SK-N-SH treated with all-trans-retinoic acid at 6 μM for 48 hours (cell line): ENCODE measurements at regions not wholly inside any gene's neighbourhood (a gene's known extent, or its start where the extent isn't known, plus 50 kb on each side); places are given as distances from the start of the nearest gene placed in this dataset.
"Not testable (repeated sequence)": the region's sequence is repeated elsewhere in the genome, so short reads cannot be mapped to it uniquely, and the experiment has no call there.

Experiments
- ATAC-seq: fragments of 200-7000 bp; cut with Tn5 transposase; 3 replicates; pipeline ENCODE4 v1.9.1; 2020; ENCODE audit warnings: mild to moderate bottlenecking, moderate library complexity
- CSDC2 ChIP-seq: fragments of 250-450 bp; sonication (Bioruptor Pico); IDR thresholded peaks from 2 replicates; pipeline ENCODE4 v1.5.0; 2020; ENCODE audit warnings: mild to moderate bottlenecking, moderate library complexity
- CSRNP3 ChIP-seq: fragments of 250-450 bp; sonication (Bioruptor Pico); IDR thresholded peaks from 2 replicates; pipeline ENCODE4 v1.5.1; 2021; ENCODE audit warnings: mild to moderate bottlenecking, moderate library complexity
- ESRRG ChIP-seq: fragments of 250-450 bp; sonication (Bioruptor Pico); IDR thresholded peaks from 2 replicates; pipeline ENCODE4 v1.6.1; 2021; ENCODE audit warnings: mild to moderate bottlenecking
- ISL1 ChIP-seq: fragments of 250-450 bp; sonication (Bioruptor Pico); IDR thresholded peaks from 2 replicates; pipeline ENCODE4 v2.1.2; 2022; ENCODE audit warnings: mild to moderate bottlenecking, moderate library complexity
- OSR1 ChIP-seq: fragments of 250-450 bp; sonication (Bioruptor Pico); IDR thresholded peaks from 2 replicates; pipeline ENCODE4 v1.8.0; 2022; ENCODE audit warnings: moderate library complexity, mild to moderate bottlenecking, inconsistent platforms
- PATZ1 ChIP-seq: fragments of 250-450 bp; sonication (Bioruptor Pico); IDR thresholded peaks from 2 replicates; pipeline ENCODE4 v1.8.0; 2020; ENCODE audit warnings: mild to moderate bottlenecking, moderate library complexity, borderline replicate concordance
- POU6F1 ChIP-seq: fragments of 250-450 bp; sonication (Bioruptor Pico); IDR thresholded peaks from 2 replicates; pipeline ENCODE4 v1.8.0; 2021; ENCODE audit warnings: low read depth, mild to moderate bottlenecking, moderate library complexity, borderline replicate concordance
- PPARA ChIP-seq: fragments of 250-450 bp; sonication (Bioruptor Pico); IDR thresholded peaks from 2 replicates; pipeline ENCODE4 v1.5.0; 2020; ENCODE audit warnings: mild to moderate bottlenecking, borderline replicate concordance
- RARB ChIP-seq: fragments of 250-450 bp; sonication (Bioruptor Pico); IDR thresholded peaks from 2 replicates; pipeline ENCODE4 v1.8.0; 2021; ENCODE audit warnings: mild to moderate bottlenecking, moderate library complexity
- SNAI2 ChIP-seq: fragments of 250-450 bp; sonication (Bioruptor Pico); IDR thresholded peaks from 2 replicates; pipeline ENCODE4 v1.5.0; 2020; ENCODE audit warnings: mild to moderate bottlenecking, moderate library complexity
- TCF4 ChIP-seq: fragments of 250-450 bp; sonication (Bioruptor Pico); IDR thresholded peaks from 2 replicates; pipeline ENCODE4 v1.8.0; 2021; ENCODE audit warnings: mild to moderate bottlenecking, moderate library complexity, borderline replicate concordance
- TOX ChIP-seq: fragments of 250-450 bp; sonication (Bioruptor Pico); IDR thresholded peaks from 2 replicates; pipeline ENCODE4 v1.8.0; 2021; ENCODE audit warnings: mild to moderate bottlenecking, moderate library complexity, borderline replicate concordance
- TSHZ2 ChIP-seq: fragments of 250-450 bp; sonication (Bioruptor Pico); IDR thresholded peaks from 2 replicates; pipeline ENCODE4 v1.5.0; 2020; ENCODE audit warnings: mild to moderate bottlenecking, moderate library complexity
- ZC3H10 ChIP-seq: fragments of 250-450 bp; sonication (Bioruptor Pico); IDR thresholded peaks from 2 replicates; pipeline ENCODE4 v1.5.1; 2021; ENCODE audit warnings: mild to moderate bottlenecking, moderate library complexity
- ZFP30 ChIP-seq: fragments of 450-650 bp; formaldehyde crosslinking; IDR thresholded peaks from 2 replicates; pipeline ENCODE4 v1.5.0; 2022; ENCODE audit warnings: mild to moderate bottlenecking, moderate library complexity
- ZNF565 ChIP-seq: fragments of 450-650 bp; formaldehyde crosslinking; conservative IDR thresholded peaks from 2 replicates; pipeline ENCODE4 v1.5.0; 2020; ENCODE audit warnings: low read depth, mild to moderate bottlenecking, moderate library complexity
- ZNF70 ChIP-seq: fragments of 450-650 bp; formaldehyde crosslinking; IDR thresholded peaks from 2 replicates; pipeline ENCODE4 v1.5.0; 2020; ENCODE audit warnings: mild to moderate bottlenecking, moderate library complexity
- ZNF8 ChIP-seq: fragments of 450-650 bp; formaldehyde crosslinking; IDR thresholded peaks from 2 replicates; pipeline ENCODE4 v1.5.0; 2020; ENCODE audit warnings: mild to moderate bottlenecking, moderate library complexity

GRCh38 chr6:76914737-76915136 lies 548.6 kb downstream of the HTR1B start (continued):
- TF ChIP-seq CSRNP3 (CRISPR knock-in tag), result no peak
- no peak for TF ChIP-seq TOX
- no peak for TF ChIP-seq ZNF8 (CRISPR knock-in tag)
- TF ChIP-seq ZNF70 (CRISPR knock-in tag), result no peak

GRCh38 chr6:76905541-76905940 lies 557.8 kb downstream of the HTR1B start:
- not testable (repeated sequence) for ATAC-seq

- TF ChIP-seq TCF4 (CRISPR knock-in tag) (no peak), POU6F1 (CRISPR knock-in tag) (no peak), TSHZ2 (CRISPR knock-in tag) (no peak), ZFP30 (CRISPR knock-in tag) (no peak), TOX (no peak), ZNF565 (CRISPR knock-in tag) (no peak), SNAI2 (CRISPR knock-in tag) (no peak), ZNF70 (CRISPR knock-in tag) (no peak), PPARA (no peak), ESRRG (no peak), PATZ1 (CRISPR knock-in tag) (no peak)
- no peak for ATAC-seq
These were observed 570.7 kb downstream of the HTR1B start for GRCh38 chr6:76892542-76892941.

GRCh38 chr6:76888351-76888750 lies 574.9 kb downstream of the HTR1B start:
- ATAC-seq, result no peak
- TF ChIP-seq TCF4 (CRISPR knock-in tag) (no peak), ZNF8 (CRISPR knock-in tag) (no peak), PPARA (no peak), ZC3H10 (CRISPR knock-in tag) (no peak), RARB (no peak), CSRNP3 (CRISPR knock-in tag) (no peak), ISL1 (CRISPR knock-in tag) (no peak), CSDC2 (CRISPR knock-in tag) (no peak), POU6F1 (CRISPR knock-in tag) (no peak), OSR1 (no peak), TOX (no peak)
- TF ChIP-seq, all 23 proteins: peak for 0
